IMR-90 (cell line): ENCODE measurements at regions not wholly inside any gene's neighbourhood (a gene's known extent, or its start where the extent isn't known, plus 50 kb on each side); places are given as distances from the start of the nearest gene placed in this dataset.

Source experiments
- ATAC-seq: fragments of 200-7000 bp; cut with Tn5 transposase; 2 replicates; pipeline ENCODE4 v1.9.1; 2020; ENCODE audit warnings: low read depth, mild to moderate bottlenecking, moderate library complexity
- BruUV-seq: library from RNA; stranded (reverse); fragments of 400-500 nt; replicated peaks from 2 replicates; lab custom pipeline; 2021; lab: Mats Ljungman, UMichigan
- CTCF ChIA-PET: fragments of 300-600 bp; formaldehyde crosslinking; extraction: SDS; loops from one replicate; lab custom pipeline; 2021; ENCODE audit warnings: antibody characterized with exemption; lab: Yijun Ruan, JAX
- POLR2A ChIA-PET: fragments of 300-600 bp; sonication (Branson Sonifier 250); formaldehyde crosslinking; loops from one replicate; lab custom pipeline; 2022; ENCODE audit warnings: antibody characterized with exemption; ENCODE audit not compliant: unreplicated experiment; lab: Charles Lee
- DNase-seq: peaks from one replicate; pipeline ENCODE4 v3.0.0; 2013
- H2AFZ ChIP-seq: replicated peaks from 2 replicates; pipeline ENCODE3; 2013; ENCODE audit warnings: low read length, mild to moderate bottlenecking; ENCODE audit not compliant: poor library complexity
- H2AK5ac ChIP-seq: 2 replicates; pipeline ENCODE4 v1.6.1; 2013; ENCODE audit warnings: low read depth, low read length, inconsistent platforms
- H2AK9ac ChIP-seq: replicated peaks from 2 replicates; pipeline ENCODE3; 2013; ENCODE audit warnings: mild to moderate bottlenecking, low read depth, low read length, moderate library complexity; ENCODE audit not compliant: poor library complexity
- H2BK120ac ChIP-seq: 2 replicates; pipeline ENCODE4 v1.6.1; 2013; ENCODE audit warnings: low read depth, low read length, inconsistent platforms
- H2BK15ac ChIP-seq: 3 replicates; pipeline ENCODE4 v1.6.1; 2013; ENCODE audit warnings: low read depth, low read length, inconsistent platforms
- H2BK20ac ChIP-seq: 2 replicates; pipeline ENCODE4 v1.6.1; 2013; ENCODE audit warnings: low read depth, mild to moderate bottlenecking, inconsistent platforms, low read length, moderate library complexity
- H2BK5ac ChIP-seq: 2 replicates; pipeline ENCODE4 v1.6.1; 2013; ENCODE audit warnings: mild to moderate bottlenecking, low read depth, low read length, inconsistent platforms; ENCODE audit not compliant: poor library complexity, severe bottlenecking
- H3K14ac ChIP-seq: replicated peaks from 2 replicates; pipeline ENCODE4 v1.6.1; 2013; ENCODE audit warnings: low read depth, low read length, inconsistent platforms
- H3K18ac ChIP-seq: 2 replicates; pipeline ENCODE4 v1.6.1; 2013; ENCODE audit warnings: low read depth, low read length, control low read depth
- H3K23ac ChIP-seq: 2 replicates; pipeline ENCODE4 v1.6.1; 2013; ENCODE audit warnings: low read depth, low read length, inconsistent platforms
- H3K27ac ChIP-seq: 2 replicates; pipeline ENCODE4 v1.5.1; 2013; ENCODE audit warnings: mild to moderate bottlenecking, control low read depth, low read length; ENCODE audit not compliant: insufficient read depth
- H3K27me3 ChIP-seq: 2 replicates; pipeline ENCODE4 v1.6.1; 2013; ENCODE audit warnings: low read length; ENCODE audit not compliant: control insufficient read depth, insufficient read depth
- H3K36me3 ChIP-seq: 2 replicates; pipeline ENCODE4 v1.6.1; 2013; ENCODE audit warnings: low read length, mixed read lengths; ENCODE audit not compliant: control insufficient read depth, insufficient read depth
- H3K4ac ChIP-seq: 2 replicates; pipeline ENCODE4 v1.6.1; 2013; ENCODE audit warnings: low read depth, low read length, inconsistent platforms
- H3K4me1 ChIP-seq: 2 replicates; pipeline ENCODE4 v1.6.1; 2013; ENCODE audit warnings: low read length, mixed read lengths; ENCODE audit not compliant: control insufficient read depth, insufficient read depth
- H3K4me2 ChIP-seq: 2 replicates; pipeline ENCODE4 v1.6.1; 2013; ENCODE audit warnings: low read depth, mild to moderate bottlenecking, control low read depth, low read length, moderate library complexity
- H3K4me3 ChIP-seq: 2 replicates; pipeline ENCODE4 v1.5.1; 2013; ENCODE audit warnings: low read depth, mild to moderate bottlenecking, control low read depth, low read length, moderate library complexity; ENCODE audit not compliant: insufficient read depth
- H3K56ac ChIP-seq: 2 replicates; pipeline ENCODE4 v1.6.1; 2013; ENCODE audit warnings: low read length, inconsistent platforms; ENCODE audit not compliant: insufficient read depth; ENCODE audit errors: extremely low read depth
- H3K79me1 ChIP-seq, 2 experiments: 2 replicates each; pipeline ENCODE4 v1.6.1; 2013; ENCODE audit warnings: low read length in 2 of 2, inconsistent platforms in 1 of 2, low read depth in 1 of 2
- H3K9ac ChIP-seq: 2 replicates; pipeline ENCODE4 v1.6.1; 2013; ENCODE audit warnings: low read depth, low read length, control low read depth
- H3K9me1 ChIP-seq: 2 replicates; pipeline ENCODE4 v1.6.1; 2013; ENCODE audit warnings: low read length, inconsistent platforms; ENCODE audit not compliant: insufficient read depth
- H3K9me3 ChIP-seq: 2 replicates; pipeline ENCODE4 v1.6.1; 2013; ENCODE audit warnings: low read length; ENCODE audit not compliant: control insufficient read depth, insufficient read depth
- H4K20me1 ChIP-seq: 2 replicates; pipeline ENCODE4 v1.6.1; 2013; ENCODE audit warnings: low read length, inconsistent platforms; ENCODE audit not compliant: insufficient read depth
- H4K5ac ChIP-seq: 2 replicates; pipeline ENCODE4 v1.6.1; 2013; ENCODE audit warnings: mild to moderate bottlenecking, low read depth, low read length, control low read depth
- H4K8ac ChIP-seq, 2 experiments: 2 replicates each; pipeline ENCODE4 v1.6.1; 2013; ENCODE audit warnings: low read depth in 2 of 2, low read length in 2 of 2, control low read depth in 1 of 2, inconsistent platforms in 1 of 2
- H4K91ac ChIP-seq: 2 replicates; pipeline ENCODE4 v1.6.1; 2013; ENCODE audit warnings: low read depth, low read length, inconsistent platforms; ENCODE audit not compliant: insufficient read depth
- CEBPB ChIP-seq: IDR thresholded peaks from 2 replicates; pipeline ENCODE4 v1.6.1; 2012; ENCODE audit warnings: low read depth, low read length, improper control_type of control experiment
- FOS ChIP-seq: fragments of 150-350 bp; IDR thresholded peaks from 2 replicates; pipeline ENCODE4 v1.6.1; 2016; ENCODE audit warnings: low read depth, low read length
- MAFK ChIP-seq: IDR thresholded peaks from 2 replicates; pipeline ENCODE4 v1.6.1; 2012; ENCODE audit warnings: low read depth, low read length, improper control_type of control experiment
- MAZ ChIP-seq: IDR thresholded peaks from 2 replicates; pipeline ENCODE4 v1.6.1; 2012; ENCODE audit warnings: low read depth, mild to moderate bottlenecking, low read length, improper control_type of control experiment, moderate library complexity, borderline replicate concordance
- POLR2A ChIP-seq: IDR thresholded peaks from 2 replicates; pipeline ENCODE4 v1.6.1; 2012; ENCODE audit warnings: mild to moderate bottlenecking, low read depth, low read length
- WGBS, 2 experiments: methylation state at CpG; one replicate each; pipeline versions ENCODE4 v1.1.5 to v1.1.7; 2013; ENCODE audit warnings: missing lambda C conversion rate in 2 of 2; ENCODE audit not compliant: insufficient read length in 1 of 2; ENCODE audit errors: extremely low coverage in 2 of 2; 5-methylcytosine and 5-hydroxymethylcytosine counted together
- dilution Hi-C: fragments of 300-500 bp; cut with HindIII; formaldehyde crosslinking; loops from one replicate; pipeline ENCODE4 v1.14.3; 2018; ENCODE audit warnings: low sequenced_read_pairs; ENCODE audit not compliant: unreplicated experiment
- in situ Hi-C: fragments of 300-500 bp; cut with MboI; formaldehyde crosslinking; loops from 3 replicates; pipeline ENCODE4 v1.14.3; 2019; ENCODE audit warnings: low sequenced_read_pairs, inconsistent platforms, mixed read lengths
- intact Hi-C: fragments of 100-400 bp; cut with micrococcal nuclease; formaldehyde crosslinking; loops from 2 replicates; pipeline ENCODE4 v1.10.0; 2022
- TF ChIP-seq, protein P1 (sequence below): conservative IDR thresholded peaks from 2 replicates; pipeline ENCODE4 v1.5.1; 2012; ENCODE audit warnings: mild to moderate bottlenecking, low read depth, low read length, improper control_type of control experiment
- TF ChIP-seq, protein P2 (sequence below): fragments of 150-350 bp; IDR thresholded peaks from 2 replicates; pipeline ENCODE4 v1.6.1; 2017; ENCODE audit warnings: mild to moderate bottlenecking, antibody characterized with exemption, low read length, low read depth
- TF ChIP-seq, protein P3 (sequence below): fragments of 150-350 bp; IDR thresholded peaks from 2 replicates; pipeline ENCODE4 v1.6.1; 2016; ENCODE audit warnings: low read depth, mild to moderate bottlenecking, low read length, moderate library complexity, borderline replicate concordance

DNA sequence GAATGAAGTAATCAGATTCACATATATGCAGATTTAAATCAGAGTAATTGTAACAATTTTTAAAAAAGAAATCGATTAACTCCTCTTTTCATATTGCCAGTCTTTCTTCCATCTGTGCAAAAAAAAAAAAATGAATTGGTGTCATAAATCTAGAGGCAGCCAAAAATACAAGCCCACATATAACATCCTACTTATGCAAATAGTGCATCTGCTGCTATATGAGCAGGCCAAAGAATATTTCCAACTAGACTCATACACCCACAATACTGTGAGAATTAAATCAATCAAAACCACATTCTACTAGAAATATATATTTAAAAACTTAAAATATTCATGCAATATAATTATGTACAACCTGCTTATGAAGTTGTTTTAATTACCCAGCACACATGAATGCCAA is 298.1 kb upstream of the TRAM1L1 start:
- H4K91ac ChIP-seq, result no peak overlapping the region
- no peak overlapping the region for H2BK15ac ChIP-seq
- H4K5ac ChIP-seq, result no peak overlapping the region
- no peak overlapping the region for H2AK5ac ChIP-seq
- H2AFZ ChIP-seq, result no peak overlapping the region
- no peaks in the 10 kb centered on the region for H3K79me1 ChIP-seq
- no peak overlapping the region for H2BK5ac ChIP-seq
- H3K9me3 ChIP-seq, result no peaks in the 10 kb centered on the region
- DNase-seq (no peak), ATAC-seq (no peak)
- TF ChIP-seq MAZ, result no peak
- TF ChIP-seq MAFK, result no peak
- TF ChIP-seq CEBPB, result no peak
- TF ChIP-seq FOS, result no peak
- TF ChIP-seq, protein P1, sequence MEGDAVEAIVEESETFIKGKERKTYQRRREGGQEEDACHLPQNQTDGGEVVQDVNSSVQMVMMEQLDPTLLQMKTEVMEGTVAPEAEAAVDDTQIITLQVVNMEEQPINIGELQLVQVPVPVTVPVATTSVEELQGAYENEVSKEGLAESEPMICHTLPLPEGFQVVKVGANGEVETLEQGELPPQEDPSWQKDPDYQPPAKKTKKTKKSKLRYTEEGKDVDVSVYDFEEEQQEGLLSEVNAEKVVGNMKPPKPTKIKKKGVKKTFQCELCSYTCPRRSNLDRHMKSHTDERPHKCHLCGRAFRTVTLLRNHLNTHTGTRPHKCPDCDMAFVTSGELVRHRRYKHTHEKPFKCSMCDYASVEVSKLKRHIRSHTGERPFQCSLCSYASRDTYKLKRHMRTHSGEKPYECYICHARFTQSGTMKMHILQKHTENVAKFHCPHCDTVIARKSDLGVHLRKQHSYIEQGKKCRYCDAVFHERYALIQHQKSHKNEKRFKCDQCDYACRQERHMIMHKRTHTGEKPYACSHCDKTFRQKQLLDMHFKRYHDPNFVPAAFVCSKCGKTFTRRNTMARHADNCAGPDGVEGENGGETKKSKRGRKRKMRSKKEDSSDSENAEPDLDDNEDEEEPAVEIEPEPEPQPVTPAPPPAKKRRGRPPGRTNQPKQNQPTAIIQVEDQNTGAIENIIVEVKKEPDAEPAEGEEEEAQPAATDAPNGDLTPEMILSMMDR, result no peak
- TF ChIP-seq, protein P2, sequence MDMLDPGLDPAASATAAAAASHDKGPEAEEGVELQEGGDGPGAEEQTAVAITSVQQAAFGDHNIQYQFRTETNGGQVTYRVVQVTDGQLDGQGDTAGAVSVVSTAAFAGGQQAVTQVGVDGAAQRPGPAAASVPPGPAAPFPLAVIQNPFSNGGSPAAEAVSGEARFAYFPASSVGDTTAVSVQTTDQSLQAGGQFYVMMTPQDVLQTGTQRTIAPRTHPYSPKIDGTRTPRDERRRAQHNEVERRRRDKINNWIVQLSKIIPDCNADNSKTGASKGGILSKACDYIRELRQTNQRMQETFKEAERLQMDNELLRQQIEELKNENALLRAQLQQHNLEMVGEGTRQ, result no peak
- TF ChIP-seq POLR2A, result no peak
- TF ChIP-seq, protein P3, sequence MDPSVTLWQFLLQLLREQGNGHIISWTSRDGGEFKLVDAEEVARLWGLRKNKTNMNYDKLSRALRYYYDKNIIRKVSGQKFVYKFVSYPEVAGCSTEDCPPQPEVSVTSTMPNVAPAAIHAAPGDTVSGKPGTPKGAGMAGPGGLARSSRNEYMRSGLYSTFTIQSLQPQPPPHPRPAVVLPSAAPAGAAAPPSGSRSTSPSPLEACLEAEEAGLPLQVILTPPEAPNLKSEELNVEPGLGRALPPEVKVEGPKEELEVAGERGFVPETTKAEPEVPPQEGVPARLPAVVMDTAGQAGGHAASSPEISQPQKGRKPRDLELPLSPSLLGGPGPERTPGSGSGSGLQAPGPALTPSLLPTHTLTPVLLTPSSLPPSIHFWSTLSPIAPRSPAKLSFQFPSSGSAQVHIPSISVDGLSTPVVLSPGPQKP, result no peak
- WGBS, 2 experiments, result no CpG with 5 or more reads among the region's 1 CpG
- no peak overlapping the region for H3K4me3 ChIP-seq
- H3K56ac ChIP-seq, result no peak overlapping the region
- no peak overlapping the region for H3K4me2 ChIP-seq
- H4K20me1 ChIP-seq, result no peaks in the 10 kb centered on the region
- no peak overlapping the region for H2BK120ac ChIP-seq
- H3K27ac ChIP-seq, result no peak overlapping the region
- H3K4ac ChIP-seq, result no peak overlapping the region
- H3K18ac ChIP-seq, result no peak overlapping the region
- dilution Hi-C loops (no loop called here), intact Hi-C loops (no loop called here), in situ Hi-C loops (no loop called here)
- no peak overlapping the region for H3K9ac ChIP-seq
- H3K14ac ChIP-seq, result no peak overlapping the region
- ChIA-PET CTCF (no interaction called here), POLR2A (no interaction called here)
- no peak overlapping the region for H3K23ac ChIP-seq
- H2AK9ac ChIP-seq, result no peak overlapping the region
- no peaks in the 10 kb centered on the region for H3K4me1 ChIP-seq
- no peak overlapping the region for H4K8ac ChIP-seq
- H3K36me3 ChIP-seq, result no peaks in the 10 kb centered on the region
- no peak overlapping the region for H2BK20ac ChIP-seq
- H3K9me1 ChIP-seq, result no peaks in the 10 kb centered on the region
- no peaks in the 10 kb centered on the region for H3K27me3 ChIP-seq
- BruUV-seq, result no TSS peak
